ENCODE measurements at regions not wholly inside any gene's neighbourhood (a gene's known extent, or its start where the extent isn't known, plus 50 kb on each side); places are given as distances from the start of the nearest gene placed in this dataset.

DNA sequence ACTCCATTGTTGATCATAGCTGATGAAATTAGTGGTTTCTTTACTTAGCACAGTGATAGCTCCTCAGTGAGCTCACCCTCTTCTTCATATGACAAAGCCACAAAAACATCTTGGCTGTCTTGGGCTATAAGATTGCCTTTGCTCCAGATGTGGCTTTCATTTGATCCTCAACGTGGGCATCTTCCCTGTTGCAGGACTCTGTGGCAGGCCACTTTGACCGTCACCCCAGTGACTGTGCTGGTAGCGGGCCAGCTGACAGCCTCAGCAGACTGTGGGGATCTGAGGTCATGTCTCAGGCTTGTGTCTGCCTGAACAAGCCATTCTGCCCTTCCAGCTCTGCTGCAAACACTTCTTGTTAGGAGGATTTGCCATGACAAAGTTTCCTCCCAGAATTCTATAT is 422.2 kb downstream of the NR2F1-AS1 start:
- no peak overlapping the region for H3K4me2 ChIP-seq (ENCODE audit: insufficient read depth, low read length)

More for the DNA sequence above, 422.2 kb downstream of the NR2F1-AS1 start:
- TF ChIP-seq POLR2AphosphoS5 (IDR thresholded peaks at IDR 0.05; ENCODE audit: insufficient read depth, low read depth, low read length): no peak
- TF ChIP-seq POLR2A (IDR thresholded peaks at IDR 0.05; ENCODE audit: low read depth, low read length): no peak
- TF ChIP-seq, protein P1, sequence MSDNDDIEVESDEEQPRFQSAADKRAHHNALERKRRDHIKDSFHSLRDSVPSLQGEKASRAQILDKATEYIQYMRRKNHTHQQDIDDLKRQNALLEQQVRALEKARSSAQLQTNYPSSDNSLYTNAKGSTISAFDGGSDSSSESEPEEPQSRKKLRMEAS (IDR thresholded peaks at IDR 0.05; ENCODE audit: insufficient read depth, insufficient read length): no peak
- TF ChIP-seq JUN (IDR thresholded peaks at IDR 0.05; ENCODE audit: borderline replicate concordance, insufficient read depth, insufficient read length, low read depth): no peak
- TF ChIP-seq FOS (IDR thresholded peaks at IDR 0.05; ENCODE audit: borderline replicate concordance, insufficient read depth, low read length): no peak
- no peak for TF ChIP-seq GATA2 (IDR thresholded peaks at IDR 0.05; ENCODE audit: insufficient read depth, insufficient read length, low read depth, low read length)
- TF ChIP-seq EZH2 (IDR thresholded peaks at IDR 0.05; ENCODE audit: borderline replicate concordance, low read depth, low read length, severe bottlenecking): no peak
- TF ChIP-seq MYC (IDR thresholded peaks at IDR 0.05; ENCODE audit: low read depth, low read length): no peak
- TF ChIP-seq, protein P2, sequence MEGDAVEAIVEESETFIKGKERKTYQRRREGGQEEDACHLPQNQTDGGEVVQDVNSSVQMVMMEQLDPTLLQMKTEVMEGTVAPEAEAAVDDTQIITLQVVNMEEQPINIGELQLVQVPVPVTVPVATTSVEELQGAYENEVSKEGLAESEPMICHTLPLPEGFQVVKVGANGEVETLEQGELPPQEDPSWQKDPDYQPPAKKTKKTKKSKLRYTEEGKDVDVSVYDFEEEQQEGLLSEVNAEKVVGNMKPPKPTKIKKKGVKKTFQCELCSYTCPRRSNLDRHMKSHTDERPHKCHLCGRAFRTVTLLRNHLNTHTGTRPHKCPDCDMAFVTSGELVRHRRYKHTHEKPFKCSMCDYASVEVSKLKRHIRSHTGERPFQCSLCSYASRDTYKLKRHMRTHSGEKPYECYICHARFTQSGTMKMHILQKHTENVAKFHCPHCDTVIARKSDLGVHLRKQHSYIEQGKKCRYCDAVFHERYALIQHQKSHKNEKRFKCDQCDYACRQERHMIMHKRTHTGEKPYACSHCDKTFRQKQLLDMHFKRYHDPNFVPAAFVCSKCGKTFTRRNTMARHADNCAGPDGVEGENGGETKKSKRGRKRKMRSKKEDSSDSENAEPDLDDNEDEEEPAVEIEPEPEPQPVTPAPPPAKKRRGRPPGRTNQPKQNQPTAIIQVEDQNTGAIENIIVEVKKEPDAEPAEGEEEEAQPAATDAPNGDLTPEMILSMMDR (IDR thresholded peaks at IDR 0.05; ENCODE audit: extremely low read depth in 1 of 2, insufficient read depth in 1 of 2, low read depth in 1 of 2, low read length in 2 of 2): no peak
- Histone ChIP-seq H2AFZ (ENCODE audit: low read depth, low read length) (no peak overlapping the region), H3K79me2 (ENCODE audit: control insufficient read depth, insufficient read depth, low read length) (no peaks in the 10 kb centered on the region), H3K9me1 (replicated peaks; ENCODE audit: control insufficient read depth, extremely low read depth, insufficient read depth, low read length) (no peaks in the 10 kb centered on the region), H3K27ac (ENCODE audit: insufficient read depth, low read depth, low read length) (no peak overlapping the region), H3K9me3 (replicated peaks; ENCODE audit: control insufficient read depth, insufficient read depth, low read length) (no peaks in the 10 kb centered on the region), H4K20me1 (replicated peaks; ENCODE audit: control insufficient read depth, extremely low read depth, insufficient read depth, low read length) (no peaks in the 10 kb centered on the region), H3K36me3 (ENCODE audit: control insufficient read depth in 2 of 2, extremely low read depth in 1 of 2, insufficient read depth in 2 of 2, low read length in 2 of 2) (no peaks in the 10 kb centered on the region), H3K9ac (replicated peaks; ENCODE audit: extremely low read depth, insufficient read depth, low read length) (no peak overlapping the region), H3K27me3 (ENCODE audit: control insufficient read depth in 2 of 2, insufficient read depth in 2 of 2, low read length in 2 of 2) (no peaks in the 10 kb centered on the region), H3K4me3 (replicated peaks in 1 of 3; ENCODE audit: insufficient read depth in 1 of 3, low read depth in 1 of 3, low read length in 3 of 3) (no peak overlapping the region), H3K4me1 (ENCODE audit: control insufficient read depth, extremely low read depth, insufficient read depth, low read length) (peaks cover 29% of the 10 kb centered on the region)
- FAIRE-seq: no peak
- intact Hi-C loops (cut with micrococcal nuclease) (no loop called here), dilution Hi-C loops (cut with MboI; ENCODE audit: extremely low pct_ligation_motif_present, low sequenced_read_pairs) (no loop called here)
- ChIA-PET POLR2A (no interaction called here), CTCF (no interaction called here)
- no TSS peak for BruUV-seq (replicated peaks)
- no peak for DNase-seq (ENCODE audit: low read depth, low spot score)

All from endothelial cell of umbilical vein (primary cell).